ENCODE measurements at regions not wholly inside any gene's neighbourhood (a gene's known extent, or its start where the extent isn't known, plus 50 kb on each side); places are given as distances from the start of the nearest gene placed in this dataset.

GRCh38 chr14:87540339-87540738 lies 452.6 kb downstream of the GALC start:
- no peak for DNase-seq (ENCODE audit: low read depth in 2 of 3, low spot score in 2 of 3)

- no peak for DNase-seq (ENCODE audit: low read depth in 2 of 3, low spot score in 2 of 3)
Measured at GRCh38 chr14:87529081-87529480, 463.9 kb downstream of the GALC start.

- no peak for DNase-seq (ENCODE audit: low read depth in 2 of 3, low spot score in 2 of 3)
Measured at GRCh38 chr14:87526731-87527130, 466.3 kb downstream of the GALC start.

- DNase-seq (ENCODE audit: low read depth in 2 of 3, low spot score in 2 of 3) = no peak
Measured at GRCh38 chr14:87524011-87524410, 469.0 kb downstream of the GALC start.

- DNase-seq (ENCODE audit: low read depth in 2 of 3, low spot score in 2 of 3) = no peak
Measured at GRCh38 chr14:87522575-87522974, 470.4 kb downstream of the GALC start.

- DNase-seq (ENCODE audit: low read depth in 2 of 3, low spot score in 2 of 3) = no peak
Measured at GRCh38 chr14:87508333-87508732, 484.6 kb downstream of the GALC start.

GRCh38 chr14:87503711-87504110 lies 489.3 kb downstream of the GALC start:
- no peak for DNase-seq (ENCODE audit: low read depth in 2 of 3, low spot score in 2 of 3)

GRCh38 chr14:87497301-87497700 lies 495.7 kb downstream of the GALC start:
- no peak for DNase-seq (ENCODE audit: low read depth in 2 of 3, low spot score in 2 of 3)

- DNase-seq (ENCODE audit: low read depth in 2 of 3, low spot score in 2 of 3) = no peak
Measured at GRCh38 chr14:87494010-87494409, 499.0 kb downstream of the GALC start.

- DNase-seq (ENCODE audit: low read depth in 2 of 3, low spot score in 2 of 3) = no peak
Measured at GRCh38 chr14:87492561-87492960, 500.4 kb downstream of the GALC start.

GRCh38 chr14:87491816-87492215 lies 501.2 kb downstream of the GALC start:
- no peak for DNase-seq (ENCODE audit: low read depth in 2 of 3, low spot score in 2 of 3)

- no peak for DNase-seq (ENCODE audit: low read depth in 2 of 3, low spot score in 2 of 3)
Measured at GRCh38 chr14:87489196-87489819, 503.7 kb downstream of the GALC start.

- no peak for DNase-seq (ENCODE audit: low read depth in 2 of 3, low spot score in 2 of 3)
Measured at GRCh38 chr14:87483271-87484260, 509.4 kb downstream of the GALC start.

GRCh38 chr14:87468531-87468930 lies 524.5 kb downstream of the GALC start:
- no peak for DNase-seq (ENCODE audit: low read depth in 2 of 3, low spot score in 2 of 3)

- no peak for DNase-seq (ENCODE audit: low read depth in 2 of 3, low spot score in 2 of 3)
Measured at GRCh38 chr14:87467578-87467977, 525.4 kb downstream of the GALC start.

GRCh38 chr14:87465770-87466169 lies 527.2 kb downstream of the GALC start:
- no peak for DNase-seq (ENCODE audit: low read depth in 2 of 3, low spot score in 2 of 3)

GRCh38 chr14:87461704-87462103 lies 531.3 kb downstream of the GALC start:
- no peak for DNase-seq (ENCODE audit: low read depth in 2 of 3, low spot score in 2 of 3)

GRCh38 chr14:87457720-87458119 lies 535.3 kb downstream of the GALC start:
- DNase-seq (ENCODE audit: low read depth in 2 of 3, low spot score in 2 of 3) = no peak

- DNase-seq (ENCODE audit: low read depth in 2 of 3, low spot score in 2 of 3) = no peak
Measured at GRCh38 chr14:87450193-87450592, 542.8 kb downstream of the GALC start.

- no peak for DNase-seq (ENCODE audit: low read depth in 2 of 3, low spot score in 2 of 3)
Measured at GRCh38 chr14:87449016-87449415, 544.0 kb downstream of the GALC start.

- no peak for DNase-seq (ENCODE audit: low read depth in 2 of 3, low spot score in 2 of 3)
Measured at GRCh38 chr14:87443787-87444186, 549.2 kb downstream of the GALC start.

GRCh38 chr14:87443039-87443438 lies 549.9 kb downstream of the GALC start:
- DNase-seq (ENCODE audit: low read depth in 2 of 3, low spot score in 2 of 3) = no peak

All from activated CD8-positive, alpha-beta memory T cell treated with anti-CD3 and anti-CD28 coated beads for 48 hours (primary cell).